Kidney (tissue), 13 donors: ENCODE measurements at regions not wholly inside any gene's neighbourhood (a gene's known extent, or its start where the extent isn't known, plus 50 kb on each side); places are given as distances from the start of the nearest gene placed in this dataset.

Experiments
- DNase-seq, 5 donors: peaks; one replicate each; pipeline ENCODE4 v3.0.0-alpha.2; 2013 to 2020
- FAIRE-seq: peaks from 2 replicates; lab custom pipeline; 2012; peaks lifted over from hg19 to GRCh38; lab: Jason Lieb, UNC
- H3K27ac ChIP-seq, 2 donors: one replicate each; pipeline ENCODE4 v1.7.0; 2013; ENCODE audit warnings: low read depth in 2 of 2, low read length in 2 of 2, inconsistent platforms in 1 of 2
- H3K27me3 ChIP-seq: one replicate; pipeline ENCODE4 v1.7.1; 2013; ENCODE audit warnings: low read length, inconsistent platforms; ENCODE audit not compliant: control insufficient read depth, insufficient read depth
- H3K36me3 ChIP-seq, 3 donors: one replicate each; pipeline versions ENCODE4 v1.7.0 to v1.7.1; 2013; ENCODE audit warnings: low read length in 3 of 3, control low read depth in 1 of 3, inconsistent platforms in 1 of 3; ENCODE audit not compliant: insufficient read depth in 3 of 3, control insufficient read depth in 2 of 3
- H3K4me1 ChIP-seq, 3 donors: one replicate each; pipeline versions ENCODE4 v1.7.0 to v1.7.1; 2013; ENCODE audit warnings: low read length in 3 of 3, inconsistent platforms in 1 of 3, low read depth in 1 of 3; ENCODE audit not compliant: control insufficient read depth in 2 of 3, insufficient read depth in 2 of 3
- H3K4me3 ChIP-seq, 3 donors: one replicate each; pipeline versions ENCODE4 v1.7.0 to v1.8.1; 2013; ENCODE audit warnings: low read length in 3 of 3, control low read depth in 1 of 3, inconsistent platforms in 1 of 3
- H3K9ac ChIP-seq, 3 donors: one replicate each; pipeline versions ENCODE4 v1.7.0 to v1.7.1; 2013; ENCODE audit warnings: low read length in 3 of 3, control low read depth in 1 of 3, inconsistent platforms in 1 of 3
- H3K9me3 ChIP-seq, 3 donors: one replicate each; pipeline versions ENCODE4 v1.7.0 to v1.7.1; 2013; ENCODE audit warnings: low read length in 3 of 3, control low read depth in 1 of 3, inconsistent platforms in 1 of 3; ENCODE audit not compliant: control insufficient read depth in 2 of 3, insufficient read depth in 1 of 3
- CTCF ChIP-seq: IDR thresholded peaks from 3 replicates; pipeline ENCODE4 v1.5.1; 2012; ENCODE audit warnings: mild to moderate bottlenecking, moderate library complexity, borderline replicate concordance; ENCODE audit not compliant: insufficient read depth; ENCODE audit errors: extremely low read depth
- intact Hi-C: fragments of 100-400 bp; cut with DNase I; formaldehyde crosslinking; loops from one replicate; pipeline ENCODE4 v1.11.1; 2022
- donor health status: control.
- donor health status: control.
- donor health status: control.
- donor health status: control.
- donor health status: control.
- donor health status: DM: yes; HTN: yes; CAD: no.
- donor health status: Normal renal cell carcinoma (clear cell type).

GRCh38 chr2:6148882-6149281 lies 456.7 kb downstream of the SOX11 start:
- no peak overlapping the region for H3K9ac ChIP-seq
- DNase-seq (no peak), FAIRE-seq (no peak)
- no peak for TF ChIP-seq CTCF
- H3K9me3 ChIP-seq, result peaks cover 0 to 2% (median under 1%) of the 10 kb centered on the region in 3 donors
- no peak overlapping the region for H3K27ac ChIP-seq
- no peak overlapping the region for H3K4me3 ChIP-seq
- intact Hi-C loops, result no loop called here
- no peaks in the 10 kb centered on the region for H3K27me3 ChIP-seq
- H3K36me3 ChIP-seq, result no peaks in the 10 kb centered on the region
- H3K4me1 ChIP-seq, result no peaks in the 10 kb centered on the region

- H3K9me3 ChIP-seq, result no peaks in the 10 kb centered on the region
- H3K4me1 ChIP-seq, result no peaks in the 10 kb centered on the region
- H3K36me3 ChIP-seq, result no peaks in the 10 kb centered on the region
- no peak overlapping the region for H3K9ac ChIP-seq
- H3K4me3 ChIP-seq, result no peak overlapping the region
- intact Hi-C loops, result no loop called here
- no peak for DNase-seq
- H3K27me3 ChIP-seq, result no peaks in the 10 kb centered on the region
- no peak for TF ChIP-seq CTCF
- FAIRE-seq, result no peak
- no peak overlapping the region for H3K27ac ChIP-seq
Measured at GRCh38 chr2:6159606-6160005, 467.4 kb downstream of the SOX11 start.

GRCh38 chr2:6163932-6164331 lies 471.7 kb downstream of the SOX11 start:
- no peak overlapping the region for H3K9ac ChIP-seq
- DNase-seq (no peak), FAIRE-seq (no peak)
- TF ChIP-seq CTCF, result no peak
- H3K4me1 ChIP-seq, result no peaks in the 10 kb centered on the region
- H3K4me3 ChIP-seq, result no peak overlapping the region
- intact Hi-C loops, result no loop called here
- no peaks in the 10 kb centered on the region for H3K36me3 ChIP-seq
- no peaks in the 10 kb centered on the region for H3K9me3 ChIP-seq
- no peaks in the 10 kb centered on the region for H3K27me3 ChIP-seq
- no peak overlapping the region for H3K27ac ChIP-seq

GRCh38 chr2:6164986-6165747 lies 473.0 kb downstream of the SOX11 start:
- no peaks in the 10 kb centered on the region for H3K36me3 ChIP-seq
- intact Hi-C loops, result no loop called here
- H3K27ac ChIP-seq, result no peak overlapping the region
- no peak for DNase-seq
- no peaks in the 10 kb centered on the region for H3K27me3 ChIP-seq
- no peak for TF ChIP-seq CTCF
- no peaks in the 10 kb centered on the region for H3K4me1 ChIP-seq
- H3K4me3 ChIP-seq, result no peak overlapping the region
- FAIRE-seq, result no peak
- H3K9ac ChIP-seq, result no peak overlapping the region
- H3K9me3 ChIP-seq, result no peaks in the 10 kb centered on the region
